GM21825 (cell line): ENCODE measurements at regions not wholly inside any gene's neighbourhood (a gene's known extent, or its start where the extent isn't known, plus 50 kb on each side); places are given as distances from the start of the nearest gene placed in this dataset.
"Not testable (repeated sequence)": the region's sequence is repeated elsewhere in the genome, so short reads cannot be mapped to it uniquely, and the experiment has no call there.

ENCODE experiments used
- ATAC-seq: cut with Tn5 transposase; IDR thresholded peaks from one replicate; pipeline ENCODE4 v1.9.1; 2021; ENCODE audit warnings: mild to moderate bottlenecking, moderate library complexity; ENCODE audit not compliant: unreplicated experiment

- not testable (repeated sequence) for ATAC-seq
Observed at GRCh38 chr6:28621268-28621667, 95.6 kb downstream of the GPX5 start.

DNA sequence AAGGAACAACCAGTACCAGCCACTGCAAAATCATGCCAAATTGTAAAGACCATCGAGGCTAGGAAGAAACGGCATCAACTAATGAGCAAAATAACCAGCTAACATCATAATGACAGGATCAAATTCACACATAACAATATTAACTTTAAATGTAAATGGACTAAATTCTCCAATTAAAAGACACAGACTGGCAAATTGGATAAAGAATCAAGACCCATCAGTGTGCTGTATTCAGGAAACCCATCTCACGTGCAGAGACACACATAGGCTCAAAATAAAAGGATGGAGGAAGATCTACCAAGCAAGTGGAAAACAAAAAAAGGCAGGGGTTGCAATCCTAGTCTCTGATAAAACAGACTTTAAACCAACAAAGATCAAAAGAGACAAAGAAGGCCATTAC, 97.6 kb downstream of the GPX5 start:
- ATAC-seq, result not testable (repeated sequence)

DNA sequence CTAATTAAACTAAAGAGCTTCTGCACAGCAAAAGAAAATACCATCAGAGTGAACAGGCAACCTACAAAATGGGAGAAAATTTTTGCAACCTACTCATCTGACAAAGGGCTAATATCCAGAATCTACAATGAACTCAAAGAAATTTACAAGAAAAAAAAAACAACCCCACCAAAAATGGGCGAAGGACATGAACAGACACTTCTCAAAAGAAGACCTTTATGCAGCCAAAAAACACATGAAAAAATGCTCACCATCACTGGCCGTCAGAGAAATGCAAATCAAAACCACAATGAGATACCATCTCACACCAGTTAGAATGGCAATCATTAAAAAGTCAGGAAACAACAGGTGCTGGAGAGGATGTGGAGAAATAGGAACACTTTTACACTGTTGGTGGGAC, 100.7 kb downstream of the GPX5 start:
- not testable (repeated sequence) for ATAC-seq

GRCh38 chr6:28632326-28632851, 106.7 kb downstream of the GPX5 start:
- ATAC-seq, result no peak

DNA sequence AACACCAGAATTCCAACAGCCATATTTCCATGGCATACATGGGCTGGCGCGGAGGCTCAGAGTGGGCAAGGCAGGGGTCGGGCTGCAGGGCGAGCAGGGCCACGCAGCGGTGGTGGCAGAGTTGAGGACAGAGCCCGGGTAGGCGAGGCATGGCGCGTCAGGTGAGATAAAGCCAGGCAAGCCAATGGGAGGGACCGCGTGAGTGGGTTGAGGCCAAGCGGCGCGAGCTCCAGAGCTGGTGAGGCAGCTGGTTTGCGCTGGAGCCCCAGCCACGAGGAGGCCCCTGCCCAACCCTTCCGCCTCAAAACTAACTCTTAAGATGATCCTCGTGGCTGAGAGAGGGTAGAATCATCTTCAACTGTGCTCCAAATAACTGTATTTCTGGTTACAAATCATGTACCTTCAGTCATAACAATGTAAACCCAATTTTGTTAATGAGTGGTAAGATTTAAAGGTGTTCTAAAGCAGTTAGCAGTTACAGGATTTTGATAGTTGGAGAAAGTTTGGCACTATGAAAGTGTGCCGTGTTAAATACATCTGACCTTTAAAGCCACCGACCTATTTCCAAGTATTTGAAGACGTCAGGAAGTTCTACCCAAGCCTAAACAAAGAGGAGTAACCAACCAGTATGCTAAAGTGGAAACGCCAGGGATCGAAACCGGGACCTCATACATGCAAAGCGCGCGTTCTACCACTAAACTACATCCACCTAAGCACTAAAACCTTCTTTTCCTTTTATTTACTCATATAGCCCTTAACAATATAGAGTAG, 107.9 kb downstream of the GPX5 start:
- ATAC-seq, result no peak

DNA sequence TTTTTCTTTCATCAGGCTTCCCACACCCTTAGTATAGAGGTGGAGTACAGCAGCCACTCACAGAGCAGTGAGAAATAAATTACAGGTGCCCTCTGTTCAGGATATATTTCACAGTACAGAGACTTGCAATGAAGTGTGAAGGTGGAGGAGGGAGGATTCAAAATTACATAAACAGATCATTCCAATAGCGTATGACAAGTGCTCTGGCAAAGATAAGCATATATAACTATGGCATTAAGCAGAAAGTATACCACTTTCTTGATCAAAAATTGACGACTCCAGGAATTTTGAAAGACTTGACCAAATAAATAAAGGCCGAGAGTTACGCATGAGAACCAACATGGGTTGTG, 108.7 kb downstream of the GPX5 start:
- no peak for ATAC-seq

DNA sequence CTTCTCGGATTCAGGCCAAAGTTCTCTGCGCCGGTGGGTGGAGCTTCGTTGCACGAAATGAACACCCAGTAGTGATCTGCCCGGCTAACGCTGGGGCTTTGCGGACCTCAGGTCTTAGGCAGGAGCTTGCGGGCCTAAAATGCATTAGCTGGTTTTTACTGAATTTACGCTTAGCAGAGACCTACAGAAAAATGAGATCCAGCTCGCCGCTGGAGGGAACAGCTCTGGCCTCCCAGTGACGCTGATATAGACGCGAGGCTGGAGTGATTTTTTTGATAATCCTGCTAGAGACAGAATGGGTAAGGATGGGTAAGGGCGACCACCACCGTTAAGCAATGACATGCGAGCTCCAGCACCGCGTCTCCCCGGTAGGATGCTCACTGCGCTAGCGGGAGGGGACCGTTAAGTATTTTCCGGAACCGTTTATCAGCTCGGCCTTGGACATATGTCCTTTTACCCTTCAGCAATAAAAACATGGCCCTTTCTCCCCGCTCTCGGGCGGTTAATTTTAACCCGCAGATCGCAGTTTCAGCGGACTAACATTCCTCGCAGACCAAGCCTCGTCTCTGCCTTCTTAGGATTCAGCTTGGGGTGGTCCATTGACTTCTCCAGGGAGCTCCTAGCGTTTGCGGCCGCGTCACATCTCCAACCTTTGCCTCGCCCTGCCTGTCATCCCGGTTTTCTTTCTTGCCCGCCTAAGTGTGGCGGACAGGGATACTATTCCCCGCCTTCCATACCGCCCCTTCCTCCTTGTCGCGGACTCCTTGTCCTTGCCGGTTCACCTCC, 109.3 kb downstream of the GPX5 start:
- ATAC-seq, result no peak

GRCh38 chr6:28635547-28636158, 110.0 kb downstream of the GPX5 start:
- no peak for ATAC-seq

DNA sequence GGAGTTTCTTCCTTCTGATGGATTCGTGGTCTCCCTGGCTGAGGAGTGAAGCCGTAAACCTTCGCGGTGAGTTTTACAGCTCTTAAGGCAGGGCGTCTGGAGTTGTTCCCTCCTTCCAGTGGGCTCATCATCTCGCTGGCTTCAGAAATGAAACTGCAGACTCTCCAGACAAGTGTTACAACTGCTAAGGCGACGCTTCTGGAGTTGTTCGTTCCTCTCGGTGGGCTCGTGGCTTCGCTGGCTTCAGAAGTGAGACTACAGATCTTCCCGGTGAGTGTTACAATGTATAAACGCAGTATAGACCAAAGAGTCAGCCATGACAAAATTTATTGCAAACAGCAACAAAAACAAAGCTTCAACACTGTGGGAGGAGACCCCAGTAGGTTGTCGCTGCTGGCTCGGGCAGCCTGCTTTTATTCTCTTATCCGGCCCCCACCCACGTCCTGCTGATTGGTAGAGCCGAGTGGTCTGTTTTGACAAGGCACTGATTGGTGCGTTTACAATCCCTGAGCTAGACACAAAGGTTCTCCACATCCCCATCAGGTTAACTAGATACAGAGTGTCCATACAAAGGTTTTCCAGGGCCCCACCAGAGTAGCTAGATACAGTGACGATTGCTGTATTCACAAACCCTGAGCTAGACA, 113.2 kb downstream of the GPX5 start:
- no peak for ATAC-seq

GRCh38 chr6:28639445-28640290, 114.0 kb downstream of the GPX5 start:
- ATAC-seq, result not testable (repeated sequence)

DNA sequence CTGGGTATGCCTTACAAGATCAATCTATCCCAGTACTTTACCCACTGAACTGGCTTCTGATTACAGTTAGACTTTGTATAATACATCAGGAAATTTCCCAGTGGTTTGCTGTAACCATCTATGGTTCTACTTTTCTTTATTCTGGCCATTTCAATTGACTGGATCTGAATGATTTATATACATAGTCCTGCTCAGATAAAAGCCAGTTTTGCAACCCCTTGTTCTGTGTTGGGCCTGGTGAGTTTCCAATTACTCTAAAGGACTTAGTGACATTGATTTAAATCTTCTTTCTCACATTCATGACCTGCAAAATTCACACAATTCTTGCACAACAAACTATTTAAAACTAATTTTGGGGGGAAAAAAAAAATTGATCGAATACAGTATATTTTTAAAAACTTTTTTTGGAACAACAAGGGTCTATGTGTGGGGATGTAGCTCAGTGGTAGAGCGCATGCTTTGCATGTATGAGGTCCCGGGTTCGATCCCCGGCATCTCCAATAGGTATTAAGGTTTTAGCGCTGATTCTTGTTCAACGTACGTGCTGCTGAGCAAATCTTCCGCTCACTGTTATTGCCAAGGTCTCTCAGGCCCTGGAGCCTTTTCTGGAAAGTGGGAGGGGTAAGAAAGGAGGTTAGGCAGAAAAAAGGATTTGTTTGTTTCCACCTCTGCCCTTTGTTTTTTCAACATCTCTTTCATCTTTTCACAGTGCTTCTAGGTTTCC, 117.5 kb downstream of the GPX5 start:
- no peak for ATAC-seq

- no peak for ATAC-seq
Observed at GRCh38 chr6:28646650-28647049, 121.0 kb downstream of the GPX5 start.

- no peak for ATAC-seq
Observed at GRCh38 chr6:28648035-28648877, 122.6 kb downstream of the GPX5 start.

- ATAC-seq, result no peak
Observed at GRCh38 chr6:28648878-28649375, 123.2 kb downstream of the GPX5 start.

DNA sequence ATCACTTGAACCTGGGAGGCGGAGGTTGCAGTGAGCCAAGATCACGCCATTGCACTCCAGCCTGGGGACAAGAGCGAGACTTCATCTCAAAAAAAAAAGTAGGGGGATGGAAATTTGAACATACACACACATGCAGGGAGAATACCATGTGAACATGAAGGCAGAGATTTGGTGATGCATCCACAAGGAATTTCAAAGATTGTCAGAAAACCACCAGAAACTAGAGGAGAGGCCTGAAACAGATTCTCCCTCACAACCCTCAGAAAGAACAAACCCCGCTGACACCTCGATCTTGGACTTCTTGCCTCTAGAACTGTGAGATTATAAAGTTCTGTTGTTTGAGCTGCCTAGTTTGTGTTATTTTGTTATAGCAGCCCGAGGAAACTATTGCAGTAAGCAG, 125.5 kb downstream of the GPX5 start:
- ATAC-seq, result no peak

GRCh38 chr6:28653876-28654275, 128.2 kb downstream of the GPX5 start:
- no peak for ATAC-seq

- ATAC-seq, result no peak
Observed at GRCh38 chr6:28655164-28655563, 129.5 kb downstream of the GPX5 start.

DNA sequence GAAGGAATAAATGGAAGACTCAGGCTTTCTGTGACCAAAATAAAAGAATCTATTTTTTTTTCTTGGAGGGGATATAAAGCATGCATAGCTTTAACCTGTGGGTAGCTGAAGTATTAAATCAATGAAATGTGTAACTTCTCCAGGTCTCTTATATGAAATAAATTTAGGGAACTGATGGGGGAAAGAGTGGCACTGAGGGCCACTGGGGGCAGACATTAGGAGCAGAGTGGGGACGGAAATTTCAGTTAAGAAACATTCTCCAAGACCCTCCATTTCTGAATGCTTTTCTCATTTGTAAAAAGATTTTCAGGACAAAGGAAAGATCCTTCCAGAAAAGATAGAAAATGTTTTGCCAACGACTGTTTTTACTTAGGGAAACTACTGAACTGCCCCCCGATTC, 131.0 kb downstream of the GPX5 start:
- ATAC-seq, result no peak

- no peak for ATAC-seq
Observed at GRCh38 chr6:28657381-28657768, 131.7 kb downstream of the GPX5 start.
